GM12878 (cell line): ENCODE measurements at regions not wholly inside any gene's neighbourhood (a gene's known extent, or its start where the extent isn't known, plus 50 kb on each side); places are given as distances from the start of the nearest gene placed in this dataset.

ENCODE experiments used
- ATAC-seq: fragments of 200-7000 bp; cut with Tn5 transposase; 3 replicates; pipeline ENCODE4 v1.9.1; 2020; ENCODE audit warnings: mild to moderate bottlenecking, moderate library complexity
- BruUV-seq: library from RNA; stranded (reverse); fragments of 400-500 nt; replicated peaks from 2 replicates; lab custom pipeline; 2021; lab: Mats Ljungman, UMichigan
- CTCF ChIA-PET: fragments of 300-600 bp; sonication (Branson Sonifier 250); formaldehyde crosslinking; extraction: SDS; loops from one replicate; lab custom pipeline; 2021; ENCODE audit warnings: inconsistent platforms; lab: Yijun Ruan, JAX
- POLR2A ChIA-PET: fragments of 350-600 bp; formaldehyde crosslinking; extraction: SDS; loops from one replicate; lab custom pipeline; 2021; ENCODE audit warnings: inconsistent platforms; lab: Charles Lee
- RAD21 ChIA-PET: fragments of 300-600 bp; sonication (Branson Sonifier 250); formaldehyde crosslinking; loops from one replicate; lab custom pipeline; 2023; ENCODE audit warnings: antibody characterized with exemption; ENCODE audit not compliant: unreplicated experiment; lab: Charles Lee
- SMC1A ChIA-PET: fragments of 300-600 bp; sonication (Branson Sonifier 250); formaldehyde crosslinking; loops from one replicate; lab custom pipeline; 2023; ENCODE audit not compliant: unreplicated experiment, uncharacterized antibody; lab: Charles Lee
- DNase-seq: peaks from one replicate; pipeline ENCODE4 v3.0.0-alpha.2; 2011; ENCODE audit warnings: low read depth, low spot score
- FAIRE-seq: peaks from 3 replicates; lab custom pipeline; 2011; peaks lifted over from hg19 to GRCh38; lab: Jason Lieb, UNC
- H2AFZ ChIP-seq: 2 replicates; pipeline ENCODE4 v1.6.0; 2011; ENCODE audit warnings: low read depth, low read length, control low read depth; ENCODE audit not compliant: control insufficient read depth
- H3K27ac ChIP-seq: 2 replicates; pipeline ENCODE4 v1.5.1; 2011; ENCODE audit warnings: control low read depth; ENCODE audit not compliant: control insufficient read depth, insufficient read depth
- H3K27me3 ChIP-seq, 2 experiments: replicated peaks in 1 of 2; 2 replicates each; pipeline versions ENCODE4 v1.6.0 to v1.6.1; 2011; ENCODE audit warnings: low read length in 1 of 2; ENCODE audit not compliant: control insufficient read depth in 2 of 2, insufficient read depth in 2 of 2
- H3K36me3 ChIP-seq, 2 experiments: 2 replicates each; pipeline ENCODE4 v1.5.1; 2011; ENCODE audit warnings: low read length in 1 of 2; ENCODE audit not compliant: control insufficient read depth in 2 of 2, insufficient read depth in 2 of 2
- H3K4me1 ChIP-seq: 2 replicates; pipeline ENCODE4 v1.6.1; 2011; ENCODE audit warnings: mild to moderate bottlenecking, low read length, moderate library complexity, mixed read lengths; ENCODE audit not compliant: control insufficient read depth, insufficient read depth
- H3K4me2 ChIP-seq: 2 replicates; pipeline ENCODE4 v1.6.0; 2011; ENCODE audit warnings: control low read depth; ENCODE audit not compliant: control insufficient read depth, insufficient read depth
- H3K4me3 ChIP-seq: fragments of 200-600 bp; sonication (generic); 2 replicates; pipeline ENCODE4 v1.5.1; 2016
- H3K79me2 ChIP-seq: 2 replicates; pipeline ENCODE4 v1.6.0; 2011; ENCODE audit warnings: low read length; ENCODE audit not compliant: control insufficient read depth, insufficient read depth
- H3K9ac ChIP-seq: 2 replicates; pipeline ENCODE4 v1.8.0; 2011; ENCODE audit warnings: low read length, control low read depth, mixed read lengths; ENCODE audit not compliant: control insufficient read depth, insufficient read depth
- H3K9me3 ChIP-seq: replicated peaks from 3 replicates; pipeline ENCODE4 v1.5.1; 2011; ENCODE audit warnings: mild to moderate bottlenecking, low read length; ENCODE audit not compliant: control insufficient read depth, insufficient read depth
- H4K20me1 ChIP-seq: 2 replicates; pipeline ENCODE4 v1.6.0; 2011; ENCODE audit not compliant: control insufficient read depth, insufficient read depth
- ELK1 ChIP-seq: IDR thresholded peaks from 2 replicates; pipeline ENCODE4 v1.6.1; 2012; ENCODE audit warnings: low read depth, low read length, improper control_type of control experiment
- GABPA ChIP-seq: IDR thresholded peaks from 2 replicates; pipeline ENCODE4 v1.6.1; 2014; ENCODE audit warnings: antibody characterized with exemption, low read depth, mild to moderate bottlenecking, inconsistent platforms
- JUNB ChIP-seq: IDR thresholded peaks from 2 replicates; pipeline ENCODE4 v1.6.1; 2016; ENCODE audit warnings: antibody characterized with exemption, mild to moderate bottlenecking
- KLF5 ChIP-seq: fragments of 450-650 bp; IDR thresholded peaks from 2 replicates; pipeline ENCODE4 v1.6.1; 2014; ENCODE audit warnings: mild to moderate bottlenecking; ENCODE audit not compliant: partially characterized antibody
- POLR2AphosphoS5 ChIP-seq: IDR thresholded peaks from 2 replicates; pipeline ENCODE4 v1.6.1; 2011; ENCODE audit warnings: mild to moderate bottlenecking, low read length, inconsistent platforms
- POU2F2 ChIP-seq: IDR thresholded peaks from 3 replicates; pipeline ENCODE4 v1.6.1; 2011; ENCODE audit warnings: low read depth, mild to moderate bottlenecking, low read length, borderline replicate concordance
- PRDM15 ChIP-seq: fragments of 450-650 bp; formaldehyde crosslinking; IDR thresholded peaks from 2 replicates; pipeline ENCODE4 v1.4.0; 2020; ENCODE audit warnings: mild to moderate bottlenecking, moderate library complexity
- RB1 ChIP-seq: fragments of 450-650 bp; formaldehyde crosslinking; IDR thresholded peaks from 2 replicates; pipeline ENCODE4 v1.6.1; 2017; ENCODE audit warnings: mild to moderate bottlenecking, borderline replicate concordance
- SKIL ChIP-seq: fragments of 450-650 bp; IDR thresholded peaks from 2 replicates; pipeline ENCODE4 v1.6.1; 2017; ENCODE audit warnings: mild to moderate bottlenecking, low read depth, inconsistent platforms; ENCODE audit not compliant: poor library complexity, severe bottlenecking
- ZNF217 ChIP-seq: fragments of 450-650 bp; IDR thresholded peaks from 2 replicates; pipeline ENCODE4 v1.6.1; 2017; ENCODE audit warnings: antibody characterized with exemption, mild to moderate bottlenecking
- WGBS: methylation state at CpG from one replicate; pipeline ENCODE4 v1.1.6; 2016; ENCODE audit warnings: low lambda C conversion rate; ENCODE audit not compliant: insufficient replicate concordance, insufficient coverage; ENCODE audit errors: missing lambda C conversion rate; 5-methylcytosine and 5-hydroxymethylcytosine counted together
- in situ Hi-C: fragments of 300-500 bp; cut with MboI; formaldehyde crosslinking; loops from 9 replicates; pipeline ENCODE4 v1.14.3; 2018; ENCODE audit warnings: mixed read lengths
- intact Hi-C: fragments of 100-400 bp; cut with micrococcal nuclease; formaldehyde crosslinking; loops from one replicate; pipeline ENCODE4 v1.14.2; 2022; ENCODE audit not compliant: unreplicated experiment
- TF ChIP-seq, protein P1 (sequence below): IDR thresholded peaks from 2 replicates; pipeline ENCODE4 v1.6.1; 2011; ENCODE audit warnings: low read depth, low read length, improper control_type of control experiment, borderline replicate concordance
- TF ChIP-seq, protein P2 (sequence below): IDR thresholded peaks from 2 replicates; pipeline ENCODE4 v1.6.1; 2012; ENCODE audit warnings: low read depth, low read length, improper control_type of control experiment

- no peak for TF ChIP-seq ZNF217
- TF ChIP-seq KLF5 = no peak
Measured at GRCh38 chr3:94614192-94614591, 551.3 kb downstream of the NSUN3 start (continued).

GRCh38 chr3:94615275-94616065 lies 552.6 kb downstream of the NSUN3 start:
- Histone ChIP-seq H3K79me2 (no peaks in the 10 kb centered on the region), H3K4me1 (no peaks in the 10 kb centered on the region), H2AFZ (no peak overlapping the region), H3K4me3 (no peak overlapping the region), H4K20me1 (no peaks in the 10 kb centered on the region), H3K9ac (no peak overlapping the region), H3K27me3 (no peaks in the 10 kb centered on the region), H3K27ac (no peak overlapping the region), H3K9me3 (no peaks in the 10 kb centered on the region), H3K36me3 (no peaks in the 10 kb centered on the region), H3K4me2 (no peak overlapping the region)
- BruUV-seq = no TSS peak
- 23% methylated on average over 2 of the region's 2 CpGs for WGBS
- no peak for DNase-seq
- ChIA-PET POLR2A (interaction anchor here (0.7 kb wide), 1 partner anchor 9 kb away, joined by 3 read pairs; no protein-coding TSS in a partner anchor), RAD21 (no interaction called here), SMC1A (no interaction called here), CTCF (no interaction called here)
- in situ Hi-C loops = no loop called here
- FAIRE-seq = no peak
- ATAC-seq = no peak
- intact Hi-C loops = no loop called here
- TF ChIP-seq POU2F2 (no peak), PRDM15 (CRISPR knock-in tag) (no peak), RB1 (no peak), SKIL (no peak), POLR2AphosphoS5 (no peak), GABPA (no peak), JUNB (no peak), ELK1 (no peak)
- TF ChIP-seq, protein P1, sequence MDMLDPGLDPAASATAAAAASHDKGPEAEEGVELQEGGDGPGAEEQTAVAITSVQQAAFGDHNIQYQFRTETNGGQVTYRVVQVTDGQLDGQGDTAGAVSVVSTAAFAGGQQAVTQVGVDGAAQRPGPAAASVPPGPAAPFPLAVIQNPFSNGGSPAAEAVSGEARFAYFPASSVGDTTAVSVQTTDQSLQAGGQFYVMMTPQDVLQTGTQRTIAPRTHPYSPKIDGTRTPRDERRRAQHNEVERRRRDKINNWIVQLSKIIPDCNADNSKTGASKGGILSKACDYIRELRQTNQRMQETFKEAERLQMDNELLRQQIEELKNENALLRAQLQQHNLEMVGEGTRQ = no peak
- TF ChIP-seq, protein P2, sequence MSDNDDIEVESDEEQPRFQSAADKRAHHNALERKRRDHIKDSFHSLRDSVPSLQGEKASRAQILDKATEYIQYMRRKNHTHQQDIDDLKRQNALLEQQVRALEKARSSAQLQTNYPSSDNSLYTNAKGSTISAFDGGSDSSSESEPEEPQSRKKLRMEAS = no peak
